ENCODE measurements at regions not wholly inside any gene's neighbourhood (a gene's known extent, or its start where the extent isn't known, plus 50 kb on each side); places are given as distances from the start of the nearest gene placed in this dataset.

DNA sequence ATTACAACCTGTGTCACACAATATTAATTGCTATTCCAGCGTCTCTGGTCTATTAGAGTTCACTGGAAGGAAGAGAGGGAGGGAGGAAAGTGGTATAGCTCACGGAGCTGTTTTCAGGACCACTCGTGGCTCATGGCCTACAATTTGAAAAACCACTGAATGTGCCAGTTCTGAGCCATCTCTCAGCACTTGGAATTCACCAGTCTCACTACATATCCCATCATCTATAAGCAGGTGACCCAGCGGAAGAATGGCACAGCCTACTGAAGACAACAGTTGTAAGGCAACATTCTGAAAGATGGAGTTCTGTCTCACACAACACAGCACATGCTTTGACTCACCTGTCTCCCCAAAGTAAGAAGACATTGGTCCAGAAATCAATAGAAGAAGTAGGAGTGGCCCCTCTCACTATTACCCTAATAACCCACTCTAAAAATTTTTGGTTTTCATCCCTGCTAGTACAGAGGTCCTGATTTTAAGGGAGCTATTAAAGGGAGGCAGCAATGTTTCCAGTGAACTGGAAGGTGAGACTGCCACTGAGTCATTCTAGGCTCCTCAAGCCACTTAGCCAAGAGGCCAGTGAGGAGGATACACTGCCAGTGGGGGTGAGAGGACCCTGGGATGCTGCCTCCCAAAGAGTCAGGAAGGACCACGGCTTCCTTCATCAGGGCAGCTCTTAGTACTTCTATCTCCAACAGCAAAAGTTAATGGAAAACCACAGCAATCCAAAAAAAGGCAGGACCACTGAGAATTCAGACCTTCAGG is 50.0 kb upstream of the DOCK9 start:
- DNase-seq: no peak

DNA sequence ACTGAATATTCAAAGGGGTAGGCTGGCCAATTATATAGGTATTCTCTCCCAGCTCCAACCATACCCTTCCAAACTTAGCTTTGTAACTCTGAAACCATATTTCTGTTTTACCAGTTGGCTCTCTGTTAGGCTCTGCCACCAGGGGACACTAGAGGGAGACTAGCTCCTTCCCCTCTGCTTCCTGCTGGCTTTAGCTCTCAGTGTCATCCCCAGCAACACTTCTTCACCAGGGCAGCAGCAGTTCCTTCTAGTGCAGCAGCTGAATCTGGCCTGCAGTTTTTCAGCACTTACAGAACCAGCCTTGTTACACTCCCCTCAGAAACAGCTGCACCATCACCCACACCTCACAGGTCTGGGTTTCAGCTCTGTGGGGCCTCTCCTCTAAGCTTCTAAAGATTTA is 51.0 kb upstream of the DOCK9 start:
- peak; percentile 43 for DNase-seq

DNA sequence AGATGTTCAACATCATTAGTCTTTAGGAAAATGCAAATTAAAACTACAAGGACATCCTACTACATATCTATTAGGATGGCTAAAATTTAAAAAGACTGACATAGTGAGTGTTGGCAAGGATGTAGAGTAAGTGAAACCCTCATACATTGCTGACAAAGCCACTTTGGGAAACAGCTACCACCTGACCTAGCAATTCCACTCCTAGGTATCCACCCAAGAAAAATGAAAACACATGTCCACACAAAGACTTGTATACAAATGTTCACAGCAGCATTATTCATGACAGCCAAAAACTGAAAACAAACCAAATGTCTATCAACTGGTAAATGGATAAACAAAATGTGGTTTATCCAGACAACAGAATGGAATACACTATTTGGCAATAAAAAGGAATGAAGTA is 51.7 kb upstream of the DOCK9 start:
- DNase-seq: no peak

- DNase-seq: no peak
Measured at GRCh38 chr13:99030326-99030725, 52.5 kb upstream of the DOCK9 start.

DNA sequence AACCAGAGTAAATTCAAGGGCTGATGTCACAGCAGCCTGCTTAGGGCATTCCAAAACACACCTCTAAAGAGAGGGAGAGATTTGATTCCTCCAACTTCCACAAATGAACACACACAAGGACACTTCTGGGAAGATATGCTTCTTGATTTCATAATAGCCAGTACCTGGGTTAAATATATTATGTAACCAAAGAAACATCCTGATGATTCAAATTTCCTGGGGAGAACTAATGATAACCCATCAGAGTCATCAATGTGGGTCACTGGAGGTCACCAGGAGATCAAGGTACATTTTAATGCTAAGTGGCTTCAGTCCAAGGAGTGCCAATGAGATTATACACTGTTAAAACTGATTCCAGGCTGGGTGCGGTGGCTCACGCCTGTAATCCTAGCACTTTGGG is 54.0 kb upstream of the DOCK9 start:
- DNase-seq: no peak

GRCh38 chr13:99033814-99034213 is 56.0 kb upstream of the DOCK9 start:
- no peak for DNase-seq

DNA sequence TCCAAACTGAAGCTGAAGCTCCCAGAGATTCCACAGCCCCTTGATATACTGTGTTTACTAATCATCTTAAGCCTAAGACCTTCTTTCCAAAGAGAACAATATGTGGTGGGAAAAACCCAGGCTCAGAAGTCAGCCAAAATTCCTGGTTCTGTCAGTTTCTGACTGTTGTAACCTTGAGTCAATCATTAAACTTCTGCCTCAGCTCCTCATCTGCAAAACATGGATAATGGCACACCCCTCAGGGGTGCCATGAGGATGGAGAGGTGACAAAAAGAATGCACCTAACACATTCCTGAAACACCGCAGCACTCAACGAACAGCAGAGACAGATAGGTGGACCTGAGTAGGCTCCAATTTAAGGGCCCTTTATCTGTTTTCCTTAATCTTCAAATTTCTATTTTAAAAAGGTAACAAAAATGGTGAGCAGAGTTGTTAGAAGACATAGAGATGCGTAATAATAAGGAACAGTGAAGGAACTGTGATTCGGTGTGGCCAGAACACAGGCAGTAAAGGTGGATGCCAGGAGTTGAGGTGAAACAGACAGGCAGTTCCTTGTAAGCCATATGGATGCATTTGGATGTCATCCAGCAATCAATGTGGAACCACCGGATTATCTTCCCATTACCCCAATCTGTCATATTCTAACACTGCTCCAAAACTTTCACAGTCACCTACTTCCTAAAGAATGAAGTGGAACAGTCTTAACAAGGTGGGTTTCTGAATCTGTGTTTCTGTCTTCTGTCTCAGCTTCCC is 56.6 kb upstream of the DOCK9 start:
- no peak for DNase-seq

DNA sequence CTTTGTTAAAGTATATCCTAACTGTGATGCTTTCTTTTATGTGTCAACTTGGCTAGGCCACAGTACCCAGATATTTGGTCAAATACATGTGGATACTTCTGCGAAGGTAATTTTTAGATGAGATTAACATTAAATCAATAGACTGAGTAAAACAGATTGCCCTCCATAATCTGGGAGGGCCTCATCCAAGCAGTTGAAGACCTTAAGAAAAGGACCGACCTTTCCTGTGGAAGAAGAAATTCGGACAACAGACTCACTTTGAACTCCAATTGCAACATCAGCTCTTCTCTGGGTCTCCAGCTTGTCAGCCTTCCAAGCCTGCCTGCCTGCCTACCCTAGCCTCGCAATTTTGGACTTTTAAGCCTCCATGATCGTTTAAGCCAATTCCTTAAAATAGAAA is 57.9 kb upstream of the DOCK9 start:
- DNase-seq: no peak

DNA sequence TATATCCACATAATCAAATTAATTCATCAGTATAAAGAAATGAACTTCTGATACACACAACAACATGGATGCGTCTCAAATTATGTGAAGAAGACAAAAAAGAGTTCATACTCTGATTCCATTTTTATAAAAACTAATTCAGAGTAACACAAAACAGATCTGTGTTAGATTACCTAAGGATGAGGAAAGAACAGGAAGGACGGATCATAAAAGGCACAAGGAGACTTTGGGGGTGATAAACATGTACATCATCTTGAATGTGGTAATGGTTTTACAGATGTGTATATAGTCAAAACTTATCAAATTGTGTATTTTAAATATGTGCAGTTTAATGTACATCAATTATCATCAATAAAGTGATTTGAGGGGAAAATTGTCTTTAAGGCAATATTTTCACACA is 59.9 kb upstream of the DOCK9 start:
- no peak for DNase-seq

DNA sequence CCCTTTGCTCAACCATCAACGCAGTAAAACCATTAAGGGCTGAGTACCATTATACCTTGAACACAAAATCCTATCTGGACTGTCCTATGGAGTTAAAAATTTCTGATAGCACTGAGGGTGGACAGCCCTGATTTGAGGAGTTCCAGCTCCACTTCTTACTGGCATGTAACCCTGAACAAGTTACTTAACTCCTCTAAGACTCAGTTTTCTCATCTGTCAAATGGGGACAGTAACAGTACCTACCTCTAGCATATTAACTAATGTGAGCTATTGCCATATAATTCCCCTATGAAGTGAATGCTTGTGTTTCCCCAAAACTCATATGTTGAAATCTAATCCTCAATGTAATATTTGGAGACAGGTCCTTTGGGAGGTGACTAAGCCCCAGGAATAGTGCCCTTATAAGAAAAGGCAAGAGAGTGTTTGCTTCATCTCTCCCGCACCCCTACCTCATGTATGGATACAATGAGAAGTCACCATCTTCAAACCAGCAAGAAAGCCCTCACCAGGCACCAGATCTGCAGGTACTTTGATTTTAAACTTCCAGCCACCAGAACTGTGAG is 61.9 kb upstream of the DOCK9 start:
- no peak for DNase-seq

DNA sequence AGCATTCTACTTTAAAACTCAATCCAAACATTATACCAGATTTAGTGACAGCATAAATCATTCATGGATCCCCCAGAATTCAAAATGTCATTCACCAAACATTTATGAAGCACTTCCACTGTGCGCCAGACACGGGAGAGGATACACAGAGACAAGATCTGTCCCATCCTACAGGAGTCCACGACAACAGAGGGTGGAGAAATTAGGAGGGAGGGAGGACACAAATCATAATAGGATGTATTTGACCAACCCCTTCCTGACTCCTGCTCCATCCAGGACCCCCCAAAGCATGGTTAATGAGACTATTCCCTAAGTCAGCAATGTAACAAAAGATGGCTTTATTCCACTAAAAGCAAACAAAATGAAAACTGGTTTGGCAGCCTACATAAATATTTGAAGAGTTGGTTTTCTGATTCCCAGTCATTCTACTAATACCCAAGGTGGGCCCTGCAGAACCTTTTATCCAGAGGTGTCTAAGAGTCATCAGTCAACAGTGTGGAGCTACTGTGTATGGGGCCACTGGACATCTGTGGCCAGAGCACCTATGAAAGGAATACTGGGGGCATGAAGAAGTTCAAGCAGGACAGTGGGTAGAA is 62.8 kb upstream of the DOCK9 start:
- DNase-seq: no peak

DNA sequence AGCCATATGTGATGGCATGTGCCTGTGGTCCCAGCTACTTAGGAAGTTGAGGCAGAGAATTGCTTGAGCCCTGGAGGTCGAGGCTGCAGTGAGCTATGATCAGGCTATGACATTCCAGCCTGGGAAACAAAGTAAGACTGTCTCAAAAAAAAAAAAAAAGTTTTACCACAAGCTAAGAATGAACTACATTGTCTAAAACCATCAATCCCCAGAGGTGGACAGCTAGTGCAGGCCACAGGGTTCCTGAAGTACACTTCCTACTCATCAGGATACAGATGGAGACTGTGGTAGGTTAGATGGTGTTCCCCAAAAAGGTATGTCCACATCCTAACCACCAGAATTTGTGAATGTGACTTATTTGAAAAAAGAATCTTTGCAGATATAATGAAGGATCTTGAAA is 63.5 kb upstream of the DOCK9 start:
- no peak for DNase-seq

- DNase-seq: no peak
Measured at GRCh38 chr13:99041788-99042187, 63.9 kb upstream of the DOCK9 start.

GRCh38 chr13:99042521-99043250 is 64.8 kb upstream of the DOCK9 start:
- DNase-seq: no peak

- no peak for DNase-seq
Measured at GRCh38 chr13:99043831-99044231, 66.0 kb upstream of the DOCK9 start.

- no peak for DNase-seq
Measured at GRCh38 chr13:99044764-99045163, 66.9 kb upstream of the DOCK9 start.

DNA sequence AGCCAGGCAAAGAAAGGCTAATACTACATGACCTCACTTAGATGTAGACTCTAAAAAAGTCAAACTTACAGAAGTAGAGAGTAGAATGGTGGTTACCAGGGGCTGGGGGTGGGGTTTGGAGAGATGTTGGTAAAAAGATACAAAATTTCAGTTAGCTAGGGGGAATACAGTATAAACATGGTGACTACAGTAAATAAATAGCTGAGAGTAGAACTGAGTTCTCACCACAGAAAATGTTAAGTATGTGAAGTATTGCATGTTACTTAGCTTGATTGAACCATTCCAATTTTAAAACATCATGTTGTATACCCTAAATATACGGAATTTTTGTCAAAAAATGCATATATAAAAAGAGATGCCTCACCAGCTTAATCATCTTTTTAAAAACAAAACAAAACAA is 67.5 kb upstream of the DOCK9 start:
- no peak for DNase-seq

- no peak for DNase-seq
Measured at GRCh38 chr13:99046851-99047250, 69.0 kb upstream of the DOCK9 start.

DNA sequence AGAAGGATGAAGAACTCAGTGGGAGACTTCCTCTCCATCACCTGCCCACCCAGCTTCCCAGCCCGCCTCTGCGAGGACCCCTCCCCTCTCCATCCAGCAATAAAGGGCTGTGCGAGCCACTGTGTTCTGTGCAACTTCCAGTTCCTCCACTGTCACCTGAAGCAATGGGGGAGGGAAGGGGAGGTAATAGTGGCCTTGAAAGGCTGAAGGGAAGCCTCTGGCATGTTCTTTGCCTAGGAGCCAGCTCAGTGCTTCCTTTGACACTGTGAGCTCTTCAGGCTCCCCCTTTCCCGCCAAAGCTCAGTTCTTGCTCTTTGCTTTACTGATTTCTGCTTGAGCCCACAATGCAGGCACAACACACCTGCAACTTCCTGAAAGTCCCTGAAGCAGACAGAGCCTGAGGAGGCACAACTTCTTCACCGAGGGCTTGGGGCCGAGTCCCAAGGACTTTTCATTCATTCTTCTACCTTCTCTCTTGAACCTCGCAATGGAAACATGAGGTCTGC is 73.2 kb upstream of the DOCK9 start:
- DNase-seq: no peak

DNA sequence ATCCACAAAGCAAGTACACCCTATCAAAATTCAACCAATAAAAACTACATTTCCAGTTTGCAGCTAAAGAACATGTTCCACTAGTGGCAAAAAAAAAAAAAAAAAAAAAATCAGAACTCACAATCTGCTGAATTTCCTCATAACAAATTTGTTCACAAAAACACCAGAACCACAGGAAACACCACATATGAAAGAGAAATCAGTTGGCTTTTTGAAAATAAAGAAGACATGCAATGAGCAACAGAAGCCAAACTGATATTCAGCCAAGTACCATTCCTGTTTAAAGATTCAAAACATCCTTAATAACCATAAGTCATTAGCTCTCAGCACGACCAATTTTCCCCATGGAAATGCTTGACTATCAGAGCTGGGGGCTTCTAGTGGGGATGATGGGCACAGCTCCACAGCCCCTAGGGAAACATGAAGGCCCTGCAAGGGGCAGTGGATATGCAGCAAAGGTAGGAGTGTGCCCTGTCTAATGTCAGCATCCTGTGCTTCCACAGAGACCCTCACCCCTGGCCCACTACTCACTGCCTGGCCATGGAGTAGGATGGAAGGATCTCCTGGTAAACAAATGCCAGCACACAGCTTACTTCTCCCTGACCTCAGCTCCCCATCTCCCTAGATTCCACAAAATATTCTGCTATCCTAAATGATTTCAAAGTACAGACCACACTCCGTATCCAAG is 74.0 kb upstream of the DOCK9 start:
- DNase-seq: no peak

GRCh38 chr13:99053636-99054233 is 75.9 kb upstream of the DOCK9 start:
- DNase-seq: no peak

- no peak for DNase-seq
Measured at GRCh38 chr13:99055281-99055680, 77.4 kb upstream of the DOCK9 start.
